ENCODE measurements at regions not wholly inside any gene's neighbourhood (a gene's known extent, or its start where the extent isn't known, plus 50 kb on each side); places are given as distances from the start of the nearest gene placed in this dataset.

DNA sequence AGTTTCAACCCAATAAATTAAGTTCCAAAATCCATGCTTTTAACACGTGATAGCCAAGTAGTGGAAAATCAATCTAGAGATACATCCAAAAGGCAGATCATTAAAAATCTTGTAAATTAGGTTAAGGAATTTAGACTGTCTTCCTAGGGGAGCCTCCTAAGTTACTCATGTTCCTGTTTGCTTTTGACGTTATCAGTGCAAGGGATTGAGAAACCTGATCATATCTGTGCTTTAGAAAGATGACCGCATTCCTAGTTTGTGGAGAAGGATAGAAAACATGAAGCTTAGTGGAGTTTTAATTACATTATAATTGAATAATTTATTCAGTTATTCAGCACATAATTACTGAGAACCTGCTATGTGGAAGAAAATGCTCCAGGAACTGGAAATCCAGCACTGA, 251.0 kb upstream of the ARGLU1 start:
- no peak for DNase-seq

DNA sequence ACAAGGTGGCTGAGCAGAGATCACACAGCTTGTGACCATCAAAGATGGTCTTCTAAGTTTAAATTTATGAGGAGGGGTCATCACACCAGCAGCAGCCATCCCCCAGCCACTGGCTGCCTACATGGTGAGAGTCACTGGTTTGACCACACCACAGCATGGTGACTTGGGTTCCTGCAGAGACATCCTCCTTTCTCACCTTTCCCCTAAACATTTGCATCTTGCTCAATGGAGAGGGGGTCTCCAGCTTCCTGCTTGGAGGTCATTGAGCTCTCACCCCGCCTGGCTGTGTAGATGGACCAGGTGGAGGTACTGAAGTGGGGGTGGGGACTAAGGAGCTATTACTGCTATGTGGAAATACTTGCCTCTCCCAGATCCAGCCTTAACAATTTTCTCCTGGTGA, 247.6 kb upstream of the ARGLU1 start:
- no peak for DNase-seq

- DNase-seq, result no peak
These were observed 246.5 kb upstream of the ARGLU1 start for GRCh38 chr13:106814463-106814862.

DNA sequence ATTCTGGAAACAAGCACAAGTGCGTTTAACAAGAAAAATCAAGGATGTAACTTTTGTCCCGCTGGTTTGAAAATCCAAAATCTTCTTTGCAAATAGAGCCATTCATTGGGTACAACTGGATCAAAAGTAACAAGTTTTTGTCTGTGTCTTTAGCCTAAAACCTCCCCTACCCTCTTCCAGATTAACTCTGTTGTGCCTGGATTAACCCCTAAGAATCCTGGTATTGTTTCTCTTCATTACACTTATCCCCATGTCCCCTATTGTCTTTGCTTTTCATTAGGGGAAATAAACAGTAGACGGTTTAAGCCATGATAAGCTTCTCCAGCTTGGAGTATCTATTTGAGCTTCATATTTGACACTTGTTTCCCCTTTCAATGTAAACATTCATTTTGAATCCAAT, 242.1 kb upstream of the ARGLU1 start:
- no peak for DNase-seq

- no peak for DNase-seq
These were observed 237.1 kb upstream of the ARGLU1 start for GRCh38 chr13:106804991-106805390.

- DNase-seq, result no peak
These were observed 235.0 kb upstream of the ARGLU1 start for GRCh38 chr13:106802917-106803316.

DNA sequence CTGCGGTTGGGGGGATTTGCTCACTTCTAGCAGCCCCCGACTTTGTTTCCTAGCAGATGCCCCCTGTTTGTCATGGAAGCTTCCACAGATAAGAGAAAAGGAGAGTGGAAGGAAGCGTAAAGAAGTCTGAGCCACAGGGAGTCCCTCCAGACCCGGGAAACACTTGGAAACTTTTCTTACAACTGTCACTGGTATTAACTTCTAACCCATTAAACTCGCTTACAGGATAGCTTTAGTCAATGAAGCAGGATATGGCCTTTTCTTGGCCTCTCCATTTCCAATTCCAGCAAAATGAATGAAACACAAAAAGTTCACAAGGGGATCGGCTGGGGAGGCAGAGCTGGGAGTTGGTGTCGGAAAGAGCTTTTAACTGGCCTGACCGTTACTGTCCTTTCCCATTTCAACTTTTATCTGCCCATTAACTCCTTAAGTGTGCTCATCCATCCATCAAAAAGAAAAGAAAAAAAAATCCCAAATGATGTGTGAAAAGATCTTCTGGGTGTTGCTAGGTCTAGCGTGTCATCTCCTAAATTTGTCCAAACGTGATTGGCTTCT, 231.9 kb upstream of the ARGLU1 start:
- DNase-seq, result no peak

DNA sequence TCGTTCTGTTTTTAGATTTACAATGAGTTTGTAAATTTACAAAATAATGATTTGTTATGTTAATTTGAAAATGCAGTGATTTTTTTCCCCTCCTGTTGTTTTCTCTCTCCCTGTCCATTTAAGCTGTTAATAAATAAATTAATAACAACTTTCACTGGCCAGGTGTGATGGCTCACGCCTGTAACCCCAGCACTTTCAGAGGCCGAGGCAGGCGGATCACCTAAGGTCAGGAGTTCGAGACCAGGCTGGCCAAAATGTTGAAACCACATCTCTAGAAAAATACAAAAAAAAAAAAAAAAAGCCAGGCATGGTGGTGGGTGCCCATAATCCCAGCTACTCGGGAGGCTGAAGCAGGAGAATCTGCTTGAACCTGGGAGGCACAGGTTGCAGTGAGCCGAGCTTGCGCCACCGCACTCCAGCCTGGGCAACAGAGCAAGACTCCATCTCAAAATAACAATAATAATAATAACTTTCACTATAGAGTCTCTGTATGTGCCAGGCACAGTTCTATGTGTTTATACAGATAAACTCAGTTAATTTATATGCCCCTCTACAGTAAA, 229.2 kb upstream of the ARGLU1 start:
- DNase-seq, result no peak

- DNase-seq, result no peak
These were observed 228.5 kb upstream of the ARGLU1 start for GRCh38 chr13:106796280-106797047.

GRCh38 chr13:106795847-106796246, 227.9 kb upstream of the ARGLU1 start:
- no peak for DNase-seq

GRCh38 chr13:106794117-106794516, 226.2 kb upstream of the ARGLU1 start:
- no peak for DNase-seq

- DNase-seq, result no peak
These were observed 222.0 kb upstream of the ARGLU1 start for GRCh38 chr13:106789911-106790310.

- DNase-seq, result no peak
These were observed 218.1 kb upstream of the ARGLU1 start for GRCh38 chr13:106786006-106786563.

- no peak for DNase-seq
These were observed 206.7 kb upstream of the ARGLU1 start for GRCh38 chr13:106774621-106775020.

GRCh38 chr13:106772006-106772601, 204.2 kb upstream of the ARGLU1 start:
- DNase-seq, result no peak

- no peak for DNase-seq
These were observed 201.1 kb upstream of the ARGLU1 start for GRCh38 chr13:106768991-106769390.

- DNase-seq, result no peak
These were observed 194.8 kb upstream of the ARGLU1 start for GRCh38 chr13:106762708-106763107.

DNA sequence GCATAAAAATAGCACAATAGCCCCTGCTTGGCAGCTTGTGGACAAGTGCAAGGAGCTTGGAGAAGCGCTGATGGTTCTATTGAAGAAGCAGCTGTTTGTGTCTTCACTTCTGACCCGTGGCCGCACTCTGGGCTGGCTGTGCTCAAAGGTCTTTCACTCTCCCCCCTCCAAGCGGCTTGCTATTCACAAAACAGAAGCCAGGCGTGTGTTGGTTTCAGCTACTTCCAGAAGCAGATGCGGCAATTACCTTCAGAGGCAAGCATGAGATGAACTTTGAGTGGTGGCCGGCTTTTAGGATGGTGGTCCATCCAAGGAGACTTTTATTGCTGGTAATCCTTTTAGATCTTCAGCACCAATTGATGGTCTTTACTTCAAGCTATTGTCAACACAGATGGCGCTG, 188.5 kb upstream of the ARGLU1 start:
- DNase-seq, result no peak

DNA sequence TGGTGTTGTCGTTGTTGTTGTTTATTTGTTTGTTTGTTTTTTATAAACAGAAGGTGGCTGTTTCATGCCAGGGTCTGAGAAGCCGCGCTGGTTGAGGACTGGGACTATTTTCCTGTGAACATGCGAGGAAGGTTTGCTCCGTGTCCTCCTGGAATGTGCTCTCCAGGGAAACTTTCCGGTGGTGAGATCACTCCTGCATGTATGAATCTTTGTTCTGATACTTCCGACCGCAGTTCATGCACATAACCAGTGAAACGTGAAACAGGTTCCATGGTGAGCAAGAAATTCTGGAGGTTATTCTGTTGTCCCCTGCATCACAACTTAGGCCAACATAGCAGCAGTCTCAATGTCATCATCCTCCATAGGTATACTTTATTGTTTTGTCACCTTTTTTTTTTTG, 187.6 kb upstream of the ARGLU1 start:
- DNase-seq, result no peak

DNA sequence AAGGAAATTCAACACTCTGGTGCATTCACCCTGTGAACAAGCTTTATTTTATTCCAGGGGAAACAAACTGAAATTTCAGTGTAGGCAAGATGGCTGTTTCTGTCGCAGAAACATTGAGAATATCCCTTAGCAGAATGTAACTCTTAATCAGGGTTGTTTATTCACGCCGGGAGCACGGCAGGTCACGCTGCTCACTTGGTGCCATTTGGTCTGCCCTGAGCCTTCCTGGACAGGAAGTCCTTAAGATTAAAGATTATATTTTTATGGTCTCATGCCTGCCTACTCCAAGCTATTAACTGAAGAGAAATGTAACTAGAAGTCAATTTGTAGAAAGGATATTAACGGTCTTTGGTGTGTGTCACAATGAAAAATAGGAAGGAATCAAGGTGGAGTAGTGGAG, 185.3 kb upstream of the ARGLU1 start:
- no peak for DNase-seq

DNA sequence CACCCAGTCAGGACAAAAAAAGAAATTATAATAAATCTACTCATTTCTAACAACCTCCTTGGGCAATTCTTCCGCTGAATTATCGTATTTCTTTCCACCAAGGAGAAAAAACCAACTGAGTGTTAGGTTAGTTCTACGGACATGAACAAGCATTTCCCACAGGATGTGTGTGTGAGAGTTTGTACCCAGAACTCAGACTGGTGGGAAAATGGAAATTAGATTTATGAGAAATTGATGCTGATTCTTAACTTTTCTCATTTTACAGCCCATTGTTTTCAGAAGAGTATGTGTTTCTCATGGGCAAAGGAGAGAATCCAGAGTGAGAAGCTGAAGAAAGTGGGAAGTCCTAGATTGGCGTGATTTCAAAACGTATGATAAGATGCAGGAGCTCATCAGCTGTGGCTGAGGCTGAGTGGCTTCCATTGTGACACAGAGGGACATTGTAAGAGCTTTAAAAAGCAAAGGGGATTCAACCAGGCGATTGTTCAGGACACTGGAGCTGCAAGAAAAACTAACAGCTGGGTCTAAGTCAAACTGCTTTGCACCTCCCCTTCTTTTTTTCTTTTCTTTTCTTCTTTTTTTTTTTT, 184.7 kb upstream of the ARGLU1 start:
- no peak for DNase-seq

- DNase-seq, result no peak
These were observed 180.8 kb upstream of the ARGLU1 start for GRCh38 chr13:106748785-106749184.

GRCh38 chr13:106744516-106744915, 176.6 kb upstream of the ARGLU1 start:
- DNase-seq, result no peak

All from NCI-H1436 treated with DMSO at 0.1 percent for 48 hours (cell line).